Activated CD4-positive, alpha-beta T cell treated with anti-CD3 and anti-CD28 coated beads, Interleukin-2, amount 50 U/mL, for 4 hours (primary cell): ENCODE measurements at regions not wholly inside any gene's neighbourhood (a gene's known extent, or its start where the extent isn't known, plus 50 kb on each side); places are given as distances from the start of the nearest gene placed in this dataset.
"Not testable (repeated sequence)": the region's sequence is repeated elsewhere in the genome, so short reads cannot be mapped to it uniquely, and the experiment has no call there.

Experiments used
- DNase-seq, 2 experiments: peaks; one replicate each; pipeline ENCODE4 v3.0.0-alpha.2; 2020

- no peak for DNase-seq
Measured at GRCh38 chr13:21228738-21229137, 52.3 kb downstream of the MRPL57 start.

GRCh38 chr13:21229241-21230024 lies 53.0 kb downstream of the MRPL57 start:
- DNase-seq: no peak

GRCh38 chr13:21230516-21230915 lies 54.1 kb downstream of the MRPL57 start:
- DNase-seq: no peak

GRCh38 chr13:21231426-21231940 lies 55.0 kb downstream of the MRPL57 start:
- DNase-seq: no peak

- no peak for DNase-seq
Measured at GRCh38 chr13:21232196-21232595, 55.7 kb downstream of the MRPL57 start.

- DNase-seq: no peak
Measured at GRCh38 chr13:21232599-21232998, 56.1 kb downstream of the MRPL57 start.

- DNase-seq: no peak
Measured at GRCh38 chr13:21233086-21233485, 56.6 kb downstream of the MRPL57 start.

GRCh38 chr13:21234526-21234925 lies 58.1 kb downstream of the MRPL57 start:
- DNase-seq: no peak

- no peak for DNase-seq
Measured at GRCh38 chr13:21235174-21235573, 58.7 kb downstream of the MRPL57 start.

GRCh38 chr13:21237081-21237480 lies 60.6 kb downstream of the MRPL57 start:
- no peak for DNase-seq

GRCh38 chr13:21238267-21238666 lies 61.8 kb downstream of the MRPL57 start:
- DNase-seq: no peak

- no peak for DNase-seq
Measured at GRCh38 chr13:21240586-21240985, 64.1 kb downstream of the MRPL57 start.

- DNase-seq: no peak
Measured at GRCh38 chr13:21242236-21242635, 65.8 kb downstream of the MRPL57 start.

GRCh38 chr13:21243045-21243897 lies 66.8 kb downstream of the MRPL57 start:
- no peak for DNase-seq

GRCh38 chr13:21243898-21244184 lies 67.4 kb downstream of the MRPL57 start:
- not testable (repeated sequence) for DNase-seq

- DNase-seq: no peak
Measured at GRCh38 chr13:21246761-21247452, 70.4 kb downstream of the MRPL57 start.

- DNase-seq: no peak
Measured at GRCh38 chr13:21256351-21256761, 79.9 kb downstream of the MRPL57 start.

- no peak for DNase-seq
Measured at GRCh38 chr13:21256891-21257290, 80.4 kb downstream of the MRPL57 start.

- DNase-seq: no peak
Measured at GRCh38 chr13:21259571-21260455, 83.4 kb downstream of the MRPL57 start.

- DNase-seq: not testable (repeated sequence)
Measured at GRCh38 chr13:21260561-21261290, 84.3 kb downstream of the MRPL57 start.

- not testable (repeated sequence) for DNase-seq
Measured at GRCh38 chr13:21261487-21262216, 85.2 kb downstream of the MRPL57 start.
